Erythroblast (primary cell): ENCODE measurements at regions not wholly inside any gene's neighbourhood (a gene's known extent, or its start where the extent isn't known, plus 50 kb on each side); places are given as distances from the start of the nearest gene placed in this dataset.

ENCODE experiments used
- GATA1 ChIP-seq: IDR thresholded peaks from 2 replicates; pipeline ENCODE4 v1.6.1; 2011; ENCODE audit warnings: low read depth, mild to moderate bottlenecking, control low read depth, low read length, moderate library complexity
- POLR2A ChIP-seq: IDR thresholded peaks from 2 replicates; pipeline ENCODE4 v1.6.1; 2011; ENCODE audit warnings: mild to moderate bottlenecking, low read length

GRCh38 chr4:96681218-96681617 lies 841.3 kb downstream of the PDHA2 start:
- no peak for TF ChIP-seq POLR2A
- no peak for TF ChIP-seq GATA1
